Stomach (tissue), 4 donors: ENCODE measurements at regions not wholly inside any gene's neighbourhood (a gene's known extent, or its start where the extent isn't known, plus 50 kb on each side); places are given as distances from the start of the nearest gene placed in this dataset.

ENCODE experiments used
- CTCF ChIP-seq, 7 experiments: fragments of 450-650 bp in 4 of 7; fragments of 200-600 bp in 3 of 7; sonication (generic) in 3 of 7; IDR thresholded peaks; one replicate each; pipeline ENCODE4 v1.5.1; 2016 to 2019; ENCODE audit warnings: antibody characterized with exemption in 7 of 7, control low read depth in 2 of 7, mild to moderate bottlenecking in 1 of 7
- EP300 ChIP-seq: sonication (generic); formaldehyde crosslinking; IDR thresholded peaks from one replicate; pipeline ENCODE4 v1.6.1; 2017; ENCODE audit warnings: antibody characterized with exemption
- POLR2A ChIP-seq, 4 donors: fragments of 450-650 bp; IDR thresholded peaks; one replicate each; pipeline ENCODE4 v1.6.1; 2016; ENCODE audit warnings: antibody characterized with exemption in 4 of 4, control low read depth in 2 of 4, mild to moderate bottlenecking in 1 of 4, moderate library complexity in 1 of 4
- POLR2AphosphoS5 ChIP-seq, 3 donors: sonication (generic); formaldehyde crosslinking; IDR thresholded peaks; one replicate each; pipeline ENCODE4 v1.6.1; 2016; ENCODE audit warnings: antibody characterized with exemption in 3 of 3

- TF ChIP-seq CTCF (IDR thresholded peaks at IDR 0.05) (no peak), POLR2A (IDR thresholded peaks at IDR 0.05) (no peak), EP300 (no peak), POLR2AphosphoS5 (IDR thresholded peaks at IDR 0.05) (no peak)
Measured at GRCh38 chr21:36237441-36237840, 80.8 kb downstream of the DOP1B start.
